ENCODE measurements at regions not wholly inside any gene's neighbourhood (a gene's known extent, or its start where the extent isn't known, plus 50 kb on each side); places are given as distances from the start of the nearest gene placed in this dataset.

GRCh38 chr6:2596222-2596621 is 154.5 kb downstream of the MYLK4 start:
- no peaks in the 10 kb centered on the region for H3K27me3 Mint-ChIP-seq (ENCODE audit: low read depth)
- DNase-seq (ENCODE audit: low read depth, low spot score), result no peak
- no peaks in the 10 kb centered on the region for H3K9me3 Mint-ChIP-seq
- H3K4me1 Mint-ChIP-seq, result no peaks in the 10 kb centered on the region
- no peak overlapping the region for H3K27ac Mint-ChIP-seq (ENCODE audit: unreplicated experiment)
- no peaks in the 10 kb centered on the region for H3K36me3 Mint-ChIP-seq (ENCODE audit: low read depth)
- peak; percentile 16 for TF ChIP-seq CTCF (conservative IDR thresholded peaks at IDR 0.05)
- H3K4me3 Mint-ChIP-seq, result no peak overlapping the region

DNA sequence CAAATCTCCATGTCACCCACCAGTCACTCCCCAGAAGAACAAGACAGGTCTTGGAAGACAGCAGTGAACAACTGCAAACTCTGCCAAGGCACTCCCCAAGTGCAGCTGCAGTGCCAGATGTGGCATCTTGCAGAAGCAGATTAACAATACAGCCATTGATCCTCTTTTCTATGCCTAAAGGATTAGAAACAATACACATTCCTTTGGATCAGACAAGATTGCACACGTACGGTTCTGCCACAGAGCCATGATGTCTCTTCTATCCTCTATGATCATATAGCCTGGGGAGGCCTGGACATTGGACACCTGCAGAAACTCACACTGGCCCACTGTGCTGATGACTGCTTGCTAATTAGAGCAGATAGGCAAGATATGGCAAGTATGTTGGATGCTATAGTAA is 155.9 kb downstream of the MYLK4 start:
- no peaks in the 10 kb centered on the region for H3K4me1 Mint-ChIP-seq
- H3K27ac Mint-ChIP-seq (ENCODE audit: unreplicated experiment), result peak overlapping the region; percentile 2
- DNase-seq (ENCODE audit: low read depth, low spot score), result no peak
- H3K36me3 Mint-ChIP-seq (ENCODE audit: low read depth), result no peaks in the 10 kb centered on the region
- no peaks in the 10 kb centered on the region for H3K9me3 Mint-ChIP-seq
- no peaks in the 10 kb centered on the region for H3K27me3 Mint-ChIP-seq (ENCODE audit: low read depth)
- no peak for TF ChIP-seq CTCF (conservative IDR thresholded peaks at IDR 0.05)
- H3K4me3 Mint-ChIP-seq, result no peak overlapping the region

DNA sequence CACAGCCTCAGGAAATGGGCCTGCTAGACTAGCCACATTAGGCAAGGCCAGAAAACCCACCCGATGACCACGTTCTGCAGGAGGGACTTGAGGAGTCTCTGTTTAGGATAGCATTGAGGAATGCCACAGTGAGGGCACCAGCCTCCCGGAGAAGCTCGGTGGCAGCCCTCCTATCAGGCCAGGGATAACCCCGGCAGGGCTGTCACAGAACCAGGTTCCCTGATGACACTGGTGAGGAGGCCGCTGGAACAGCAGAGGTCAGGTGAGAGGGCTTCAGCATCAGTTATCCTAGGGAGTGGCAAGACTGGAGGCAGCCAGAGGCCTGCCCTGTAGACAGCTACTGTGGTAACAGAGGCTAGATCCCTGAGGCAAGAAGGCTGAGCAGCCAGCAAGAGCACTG is 157.6 kb downstream of the MYLK4 start:
- no peak for DNase-seq (ENCODE audit: low read depth, low spot score)
- Mint-ChIP-seq H3K9me3 (peaks cover 6% of the 10 kb centered on the region), H3K4me3 (no peak overlapping the region), H3K4me1 (no peaks in the 10 kb centered on the region), H3K36me3 (ENCODE audit: low read depth) (peaks cover 6% of the 10 kb centered on the region), H3K27ac (ENCODE audit: unreplicated experiment) (no peak overlapping the region), H3K27me3 (ENCODE audit: low read depth) (no peaks in the 10 kb centered on the region)
- no peak for TF ChIP-seq CTCF (conservative IDR thresholded peaks at IDR 0.05)

DNA sequence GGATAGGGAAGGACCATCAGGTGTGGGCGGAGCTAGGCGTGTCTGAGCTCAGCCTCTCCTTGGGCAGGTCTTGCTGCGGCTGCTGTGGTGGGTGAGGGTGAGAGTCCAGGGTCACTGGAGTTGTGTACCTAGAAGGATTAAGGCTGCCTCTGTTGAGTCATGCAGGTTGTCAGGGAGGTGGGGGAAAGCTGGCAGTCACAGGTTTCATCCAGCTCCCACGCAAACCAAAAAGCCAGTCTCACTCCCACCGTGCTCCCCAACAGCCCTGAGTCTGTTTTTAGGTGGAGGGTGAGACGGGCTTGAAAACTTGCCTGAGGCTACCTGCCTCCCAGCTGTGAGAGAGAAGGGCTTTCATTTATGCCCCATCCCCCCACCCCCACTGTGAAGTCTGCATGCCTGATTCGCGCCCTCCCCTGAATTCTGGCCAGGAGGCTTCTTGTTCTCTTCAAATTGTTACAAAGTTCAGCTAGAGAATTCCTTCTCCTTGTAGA is 161.5 kb downstream of the MYLK4 start:
- Mint-ChIP-seq H3K36me3 (ENCODE audit: low read depth) (peaks cover 15% of the 10 kb centered on the region), H3K27me3 (ENCODE audit: low read depth) (no peaks in the 10 kb centered on the region), H3K27ac (ENCODE audit: unreplicated experiment) (no peak overlapping the region), H3K4me3 (no peak overlapping the region), H3K4me1 (no peaks in the 10 kb centered on the region), H3K9me3 (peaks cover 13% of the 10 kb centered on the region)
- DNase-seq (ENCODE audit: low read depth, low spot score), result no peak
- TF ChIP-seq CTCF (conservative IDR thresholded peaks at IDR 0.05), result no peak

- H3K36me3 Mint-ChIP-seq (ENCODE audit: low read depth), result peaks cover 11% of the 10 kb centered on the region
- DNase-seq (ENCODE audit: low read depth, low spot score), result no peak
Observed at GRCh38 chr6:2583459-2583858, 167.3 kb downstream of the MYLK4 start.

More at GRCh38 chr6:2583459-2583858, 167.3 kb downstream of the MYLK4 start:
- Mint-ChIP-seq H3K4me1 (peaks cover 26% of the 10 kb centered on the region), H3K4me3 (no peak overlapping the region), H3K27ac (ENCODE audit: unreplicated experiment) (no peak overlapping the region), H3K27me3 (ENCODE audit: low read depth) (no peaks in the 10 kb centered on the region), H3K9me3 (peaks cover 14% of the 10 kb centered on the region)
- no peak for TF ChIP-seq CTCF (conservative IDR thresholded peaks at IDR 0.05)

All from neural crest cell (in vitro differentiated cells).